ENCODE measurements at regions not wholly inside any gene's neighbourhood (a gene's known extent, or its start where the extent isn't known, plus 50 kb on each side); places are given as distances from the start of the nearest gene placed in this dataset.

DNA sequence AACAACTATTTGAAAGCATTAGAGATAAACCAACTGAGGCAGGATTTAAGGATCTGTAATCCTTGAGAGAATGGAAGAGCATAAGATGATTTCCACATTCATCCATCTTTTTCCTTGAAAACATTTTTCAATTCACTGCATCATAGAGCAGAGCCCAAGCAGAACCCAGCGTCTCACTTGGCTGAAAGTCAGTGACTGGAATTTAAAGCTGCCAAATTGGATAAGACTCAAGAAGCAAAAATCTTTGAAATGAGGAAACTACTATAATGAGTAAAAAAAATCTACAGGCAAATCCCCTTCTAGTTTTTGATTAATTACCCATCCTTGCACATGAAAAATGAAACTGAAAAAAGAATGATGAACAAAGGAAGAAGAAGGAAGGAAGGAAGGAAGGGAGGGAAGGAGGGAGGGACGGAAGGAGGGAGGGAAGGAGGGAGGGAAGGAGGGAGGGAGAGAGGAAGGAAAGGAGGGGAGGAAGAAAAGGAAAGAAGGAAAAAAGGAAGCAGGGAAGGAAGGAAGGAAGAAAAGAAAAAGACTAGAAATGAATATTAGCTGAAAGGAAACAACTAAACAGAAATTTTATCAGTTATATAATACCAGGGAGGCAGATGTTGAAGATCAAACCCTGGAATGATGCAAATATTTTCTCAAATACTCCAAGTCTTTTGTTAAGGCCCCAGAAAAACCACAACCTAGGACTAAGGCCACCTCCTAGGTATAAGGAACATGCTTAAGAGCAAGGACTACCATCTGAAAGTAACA is 336.3 kb upstream of the MAGI2 start:
- no peak for DNase-seq (ENCODE audit: low read depth, low spot score)

DNA sequence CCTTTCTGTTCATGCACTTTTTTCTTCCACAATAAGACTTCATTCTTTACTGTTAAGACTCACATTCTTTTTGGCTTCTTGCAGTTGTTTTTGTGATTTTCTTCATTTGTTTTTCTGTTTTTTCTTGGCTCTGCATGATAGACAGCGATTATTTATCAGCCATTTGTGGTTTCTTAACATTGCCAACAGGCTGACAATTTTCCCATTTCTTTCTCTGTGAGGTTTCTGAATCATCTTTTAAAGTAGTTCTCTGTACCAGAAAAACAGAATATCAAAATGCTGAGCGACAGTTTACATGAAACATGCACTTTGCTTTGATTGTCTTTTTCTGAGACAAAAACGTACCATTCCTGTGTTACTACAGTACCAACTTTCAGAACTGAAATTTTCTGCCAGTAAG is 334.2 kb upstream of the MAGI2 start:
- TF ChIP-seq, protein P1, sequence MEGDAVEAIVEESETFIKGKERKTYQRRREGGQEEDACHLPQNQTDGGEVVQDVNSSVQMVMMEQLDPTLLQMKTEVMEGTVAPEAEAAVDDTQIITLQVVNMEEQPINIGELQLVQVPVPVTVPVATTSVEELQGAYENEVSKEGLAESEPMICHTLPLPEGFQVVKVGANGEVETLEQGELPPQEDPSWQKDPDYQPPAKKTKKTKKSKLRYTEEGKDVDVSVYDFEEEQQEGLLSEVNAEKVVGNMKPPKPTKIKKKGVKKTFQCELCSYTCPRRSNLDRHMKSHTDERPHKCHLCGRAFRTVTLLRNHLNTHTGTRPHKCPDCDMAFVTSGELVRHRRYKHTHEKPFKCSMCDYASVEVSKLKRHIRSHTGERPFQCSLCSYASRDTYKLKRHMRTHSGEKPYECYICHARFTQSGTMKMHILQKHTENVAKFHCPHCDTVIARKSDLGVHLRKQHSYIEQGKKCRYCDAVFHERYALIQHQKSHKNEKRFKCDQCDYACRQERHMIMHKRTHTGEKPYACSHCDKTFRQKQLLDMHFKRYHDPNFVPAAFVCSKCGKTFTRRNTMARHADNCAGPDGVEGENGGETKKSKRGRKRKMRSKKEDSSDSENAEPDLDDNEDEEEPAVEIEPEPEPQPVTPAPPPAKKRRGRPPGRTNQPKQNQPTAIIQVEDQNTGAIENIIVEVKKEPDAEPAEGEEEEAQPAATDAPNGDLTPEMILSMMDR (conservative IDR thresholded peaks at IDR 0.05): no peak
- peaks cover 3% of the 10 kb centered on the region for H3K9me3 Mint-ChIP-seq
- DNase-seq (ENCODE audit: low read depth, low spot score): no peak
- H3K27me3 Mint-ChIP-seq (ENCODE audit: low read depth): peaks cover 5% of the 10 kb centered on the region
- H3K27ac Mint-ChIP-seq (ENCODE audit: unreplicated experiment): no peak overlapping the region
- H3K4me1 Mint-ChIP-seq: no peaks in the 10 kb centered on the region
- H3K4me3 Mint-ChIP-seq: no peak overlapping the region
- no peaks in the 10 kb centered on the region for H3K36me3 Mint-ChIP-seq (ENCODE audit: low read depth)

More for the DNA sequence above, 336.3 kb upstream of the MAGI2 start:
- Mint-ChIP-seq H3K9me3 (no peaks in the 10 kb centered on the region), H3K36me3 (ENCODE audit: low read depth) (no peaks in the 10 kb centered on the region), H3K27ac (ENCODE audit: unreplicated experiment) (no peak overlapping the region), H3K4me1 (no peaks in the 10 kb centered on the region), H3K4me3 (no peak overlapping the region), H3K27me3 (ENCODE audit: low read depth) (peaks cover 5% of the 10 kb centered on the region)
- TF ChIP-seq, protein P1 (conservative IDR thresholded peaks at IDR 0.05): no peak

DNA sequence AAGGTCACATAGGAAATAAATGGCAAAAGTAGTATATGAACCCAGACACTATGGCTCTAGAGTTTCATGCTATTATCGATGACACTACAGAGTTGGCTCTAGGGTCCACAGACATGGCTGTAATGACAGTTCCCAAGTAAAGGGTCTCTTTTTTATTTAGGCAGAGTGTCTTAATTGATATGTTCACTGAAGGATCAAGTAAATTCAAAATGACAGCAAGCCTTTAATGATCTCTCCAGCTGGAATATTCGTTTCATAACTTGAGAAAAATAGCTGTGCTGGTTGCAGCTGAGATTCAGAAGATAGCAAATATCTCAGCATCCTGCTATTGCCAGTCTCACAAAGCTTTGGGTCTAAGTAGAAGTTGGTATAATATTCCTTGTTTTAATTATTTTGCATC is 333.6 kb upstream of the MAGI2 start:
- no peak for DNase-seq (ENCODE audit: low read depth, low spot score)
- Mint-ChIP-seq H3K36me3 (ENCODE audit: low read depth) (no peaks in the 10 kb centered on the region), H3K4me3 (no peak overlapping the region), H3K4me1 (no peaks in the 10 kb centered on the region), H3K9me3 (peaks cover 3% of the 10 kb centered on the region), H3K27ac (ENCODE audit: unreplicated experiment) (no peak overlapping the region), H3K27me3 (ENCODE audit: low read depth) (peaks cover 5% of the 10 kb centered on the region)
- TF ChIP-seq, protein P1 (conservative IDR thresholded peaks at IDR 0.05): no peak

GRCh38 chr7:79786187-79786586 is 332.7 kb upstream of the MAGI2 start:
- Mint-ChIP-seq H3K4me3 (no peak overlapping the region), H3K4me1 (no peaks in the 10 kb centered on the region), H3K36me3 (ENCODE audit: low read depth) (no peaks in the 10 kb centered on the region), H3K9me3 (peaks cover 3% of the 10 kb centered on the region), H3K27me3 (ENCODE audit: low read depth) (peaks cover 5% of the 10 kb centered on the region), H3K27ac (ENCODE audit: unreplicated experiment) (no peak overlapping the region)
- DNase-seq (ENCODE audit: low read depth, low spot score): no peak
- TF ChIP-seq, protein P1 (conservative IDR thresholded peaks at IDR 0.05): no peak

DNA sequence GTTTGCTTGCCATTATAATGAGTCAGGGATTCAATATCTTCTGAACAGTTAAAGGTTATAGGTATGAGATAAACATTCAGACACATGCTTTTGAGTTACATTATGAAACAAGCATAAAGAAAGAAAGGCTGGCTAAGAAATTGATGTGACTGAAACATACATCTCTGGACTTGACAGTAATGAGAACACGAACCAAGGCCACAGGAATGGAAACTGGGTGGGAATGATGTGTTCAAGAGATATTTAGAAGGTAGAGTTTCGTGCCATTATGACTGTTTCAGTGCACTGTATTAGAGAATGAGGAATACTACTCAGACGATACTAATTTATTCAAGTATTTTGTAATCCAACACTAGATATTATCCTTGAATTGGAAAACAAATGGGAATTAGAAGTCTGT is 332.1 kb upstream of the MAGI2 start:
- TF ChIP-seq, protein P1 (conservative IDR thresholded peaks at IDR 0.05): no peak
- Mint-ChIP-seq H3K9me3 (peaks cover 3% of the 10 kb centered on the region), H3K36me3 (ENCODE audit: low read depth) (no peaks in the 10 kb centered on the region), H3K4me3 (no peak overlapping the region), H3K27me3 (ENCODE audit: low read depth) (peaks cover 5% of the 10 kb centered on the region), H3K27ac (ENCODE audit: unreplicated experiment) (no peak overlapping the region), H3K4me1 (no peaks in the 10 kb centered on the region)
- no peak for DNase-seq (ENCODE audit: low read depth, low spot score)
